ENCODE measurements at regions not wholly inside any gene's neighbourhood (a gene's known extent, or its start where the extent isn't known, plus 50 kb on each side); places are given as distances from the start of the nearest gene placed in this dataset.

DNA sequence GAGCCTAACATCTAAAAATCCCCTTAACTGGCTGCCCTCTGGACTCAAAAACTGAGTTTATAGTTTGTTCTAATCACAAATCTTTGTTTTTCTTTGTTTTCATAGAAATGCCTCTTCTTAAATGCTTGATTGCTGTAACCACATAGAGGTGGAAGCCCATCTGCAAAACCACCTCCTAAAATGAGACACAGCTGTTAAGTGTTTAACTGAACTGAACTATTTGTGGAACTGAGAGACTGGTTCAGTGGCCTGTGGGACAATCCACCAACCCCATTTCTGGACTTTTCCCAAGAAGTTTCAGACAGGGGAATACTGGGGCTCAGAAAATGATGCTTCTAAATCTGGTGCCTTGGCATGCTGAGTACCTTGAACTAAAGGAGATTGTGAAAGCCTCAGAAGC lies 50.9 kb upstream of the TM9SF2 start:
- no peak overlapping the region for H3K4me3 ChIP-seq (ENCODE audit: low read depth, low read length)
- TF ChIP-seq, protein P1, sequence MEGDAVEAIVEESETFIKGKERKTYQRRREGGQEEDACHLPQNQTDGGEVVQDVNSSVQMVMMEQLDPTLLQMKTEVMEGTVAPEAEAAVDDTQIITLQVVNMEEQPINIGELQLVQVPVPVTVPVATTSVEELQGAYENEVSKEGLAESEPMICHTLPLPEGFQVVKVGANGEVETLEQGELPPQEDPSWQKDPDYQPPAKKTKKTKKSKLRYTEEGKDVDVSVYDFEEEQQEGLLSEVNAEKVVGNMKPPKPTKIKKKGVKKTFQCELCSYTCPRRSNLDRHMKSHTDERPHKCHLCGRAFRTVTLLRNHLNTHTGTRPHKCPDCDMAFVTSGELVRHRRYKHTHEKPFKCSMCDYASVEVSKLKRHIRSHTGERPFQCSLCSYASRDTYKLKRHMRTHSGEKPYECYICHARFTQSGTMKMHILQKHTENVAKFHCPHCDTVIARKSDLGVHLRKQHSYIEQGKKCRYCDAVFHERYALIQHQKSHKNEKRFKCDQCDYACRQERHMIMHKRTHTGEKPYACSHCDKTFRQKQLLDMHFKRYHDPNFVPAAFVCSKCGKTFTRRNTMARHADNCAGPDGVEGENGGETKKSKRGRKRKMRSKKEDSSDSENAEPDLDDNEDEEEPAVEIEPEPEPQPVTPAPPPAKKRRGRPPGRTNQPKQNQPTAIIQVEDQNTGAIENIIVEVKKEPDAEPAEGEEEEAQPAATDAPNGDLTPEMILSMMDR (IDR thresholded peaks at IDR 0.05; ENCODE audit: low read depth, low read length, missing control alignments), result no peak
- DNase-seq (ENCODE audit: low read depth), result no peak
